ENCODE measurements at regions not wholly inside any gene's neighbourhood (a gene's known extent, or its start where the extent isn't known, plus 50 kb on each side); places are given as distances from the start of the nearest gene placed in this dataset.
"Not testable (repeated sequence)": the region's sequence is repeated elsewhere in the genome, so short reads cannot be mapped to it uniquely, and the experiment has no call there.

GRCh38 chr3:135632556-135633065, 332.9 kb upstream of the PPP2R3A start:
- no peak for DNase-seq
- no peaks in the 10 kb centered on the region for H3K9me3 Mint-ChIP-seq
- ATAC-seq: no peak
- H3K36me3 Mint-ChIP-seq (ENCODE audit: insufficient read depth): no peaks in the 10 kb centered on the region
- H3K4me3 Mint-ChIP-seq: no peak overlapping the region
- H3K27me3 Mint-ChIP-seq (ENCODE audit: low read depth): no peaks in the 10 kb centered on the region
- no peaks in the 10 kb centered on the region for H3K4me1 Mint-ChIP-seq (ENCODE audit: low read depth)

GRCh38 chr3:135633078-135633477, 332.4 kb upstream of the PPP2R3A start:
- no peaks in the 10 kb centered on the region for H3K9me3 Mint-ChIP-seq
- no peaks in the 10 kb centered on the region for H3K27me3 Mint-ChIP-seq (ENCODE audit: low read depth)
- no peaks in the 10 kb centered on the region for H3K4me1 Mint-ChIP-seq (ENCODE audit: low read depth)
- ATAC-seq: no peak
- DNase-seq: no peak
- no peak overlapping the region for H3K4me3 Mint-ChIP-seq
- H3K36me3 Mint-ChIP-seq (ENCODE audit: insufficient read depth): no peaks in the 10 kb centered on the region

- H3K4me1 Mint-ChIP-seq (ENCODE audit: low read depth): no peaks in the 10 kb centered on the region
- DNase-seq: no peak
- no peaks in the 10 kb centered on the region for H3K27me3 Mint-ChIP-seq (ENCODE audit: low read depth)
- H3K9me3 Mint-ChIP-seq: no peaks in the 10 kb centered on the region
- no peak for ATAC-seq
- no peaks in the 10 kb centered on the region for H3K36me3 Mint-ChIP-seq (ENCODE audit: insufficient read depth)
- H3K4me3 Mint-ChIP-seq: no peak overlapping the region
Measured at GRCh38 chr3:135636596-135636995, 328.9 kb upstream of the PPP2R3A start.

GRCh38 chr3:135637013-135637412, 328.5 kb upstream of the PPP2R3A start:
- H3K36me3 Mint-ChIP-seq (ENCODE audit: insufficient read depth): no peaks in the 10 kb centered on the region
- no peak overlapping the region for H3K4me3 Mint-ChIP-seq
- no peaks in the 10 kb centered on the region for H3K27me3 Mint-ChIP-seq (ENCODE audit: low read depth)
- no peak for DNase-seq
- no peaks in the 10 kb centered on the region for H3K9me3 Mint-ChIP-seq
- no peak for ATAC-seq
- H3K4me1 Mint-ChIP-seq (ENCODE audit: low read depth): no peaks in the 10 kb centered on the region

GRCh38 chr3:135641761-135642160, 323.8 kb upstream of the PPP2R3A start:
- Mint-ChIP-seq H3K9me3 (peaks cover 8% of the 10 kb centered on the region), H3K4me1 (ENCODE audit: low read depth) (no peaks in the 10 kb centered on the region), H3K27me3 (ENCODE audit: low read depth) (no peaks in the 10 kb centered on the region), H3K4me3 (no peak overlapping the region), H3K36me3 (ENCODE audit: insufficient read depth) (no peaks in the 10 kb centered on the region)
- ATAC-seq: no peak
- no peak for DNase-seq

- no peak overlapping the region for H3K4me3 Mint-ChIP-seq
- no peak for DNase-seq
- H3K9me3 Mint-ChIP-seq: peaks cover 13% of the 10 kb centered on the region
- H3K4me1 Mint-ChIP-seq (ENCODE audit: low read depth): no peaks in the 10 kb centered on the region
- ATAC-seq: no peak
- H3K27me3 Mint-ChIP-seq (ENCODE audit: low read depth): peaks cover 3% of the 10 kb centered on the region
- H3K36me3 Mint-ChIP-seq (ENCODE audit: insufficient read depth): no peaks in the 10 kb centered on the region
Measured at GRCh38 chr3:135645541-135645940, 320.0 kb upstream of the PPP2R3A start.

- Mint-ChIP-seq H3K27me3 (ENCODE audit: low read depth) (peaks cover 5% of the 10 kb centered on the region), H3K36me3 (ENCODE audit: insufficient read depth) (no peaks in the 10 kb centered on the region)
Measured at GRCh38 chr3:135646873-135647272, 318.7 kb upstream of the PPP2R3A start.

GRCh38 chr3:135649361-135649760, 316.2 kb upstream of the PPP2R3A start:
- Mint-ChIP-seq H3K4me3 (no peak overlapping the region), H3K36me3 (ENCODE audit: insufficient read depth) (no peaks in the 10 kb centered on the region), H3K27me3 (ENCODE audit: low read depth) (peaks cover 5% of the 10 kb centered on the region), H3K4me1 (ENCODE audit: low read depth) (no peaks in the 10 kb centered on the region), H3K9me3 (peaks cover 13% of the 10 kb centered on the region)
- DNase-seq (no peak), ATAC-seq (no peak)

More at GRCh38 chr3:135646873-135647272, 318.7 kb upstream of the PPP2R3A start:
- Mint-ChIP-seq H3K4me1 (ENCODE audit: low read depth) (no peaks in the 10 kb centered on the region), H3K4me3 (no peak overlapping the region), H3K9me3 (peaks cover 13% of the 10 kb centered on the region)
- DNase-seq (no peak), ATAC-seq (no peak)

- no peak overlapping the region for H3K4me3 Mint-ChIP-seq
- H3K36me3 Mint-ChIP-seq (ENCODE audit: insufficient read depth): no peaks in the 10 kb centered on the region
- DNase-seq (no peak), ATAC-seq (no peak)
- H3K9me3 Mint-ChIP-seq: peaks cover 13% of the 10 kb centered on the region
- peaks cover 5% of the 10 kb centered on the region for H3K27me3 Mint-ChIP-seq (ENCODE audit: low read depth)
- no peaks in the 10 kb centered on the region for H3K4me1 Mint-ChIP-seq (ENCODE audit: low read depth)
Measured at GRCh38 chr3:135650309-135650708, 315.2 kb upstream of the PPP2R3A start.

GRCh38 chr3:135652388-135652787, 313.1 kb upstream of the PPP2R3A start:
- no peak for DNase-seq
- ATAC-seq: no peak
- Mint-ChIP-seq H3K4me3 (no peak overlapping the region), H3K9me3 (peaks cover 5% of the 10 kb centered on the region), H3K4me1 (ENCODE audit: low read depth) (no peaks in the 10 kb centered on the region), H3K27me3 (ENCODE audit: low read depth) (peaks cover 5% of the 10 kb centered on the region), H3K36me3 (ENCODE audit: insufficient read depth) (no peaks in the 10 kb centered on the region)

- Mint-ChIP-seq H3K4me3 (no peak overlapping the region), H3K36me3 (ENCODE audit: insufficient read depth) (no peaks in the 10 kb centered on the region), H3K27me3 (ENCODE audit: low read depth) (peaks cover 2% of the 10 kb centered on the region), H3K4me1 (ENCODE audit: low read depth) (no peaks in the 10 kb centered on the region), H3K9me3 (peaks cover 5% of the 10 kb centered on the region)
- no peak for DNase-seq
- ATAC-seq: no peak
Measured at GRCh38 chr3:135655328-135655727, 310.2 kb upstream of the PPP2R3A start.

- H3K4me3 Mint-ChIP-seq; DNase-seq; H3K9me3 Mint-ChIP-seq; H3K4me1 Mint-ChIP-seq (ENCODE audit: low read depth); H3K27me3 Mint-ChIP-seq (ENCODE audit: low read depth); H3K36me3 Mint-ChIP-seq (ENCODE audit: insufficient read depth); ATAC-seq: not testable (repeated sequence)
Measured at GRCh38 chr3:135658451-135658850, 307.1 kb upstream of the PPP2R3A start.

- Mint-ChIP-seq H3K4me3 (no peak overlapping the region), H3K4me1 (ENCODE audit: low read depth) (no peaks in the 10 kb centered on the region), H3K27me3 (ENCODE audit: low read depth) (no peaks in the 10 kb centered on the region), H3K9me3 (peaks cover 13% of the 10 kb centered on the region), H3K36me3 (ENCODE audit: insufficient read depth) (no peaks in the 10 kb centered on the region)
- ATAC-seq (no peak), DNase-seq (no peak)
Measured at GRCh38 chr3:135667061-135667460, 298.5 kb upstream of the PPP2R3A start.

- no peaks in the 10 kb centered on the region for H3K4me1 Mint-ChIP-seq (ENCODE audit: low read depth)
Measured at GRCh38 chr3:135674508-135674907, 291.0 kb upstream of the PPP2R3A start.

GRCh38 chr3:135678386-135678785, 287.1 kb upstream of the PPP2R3A start:
- H3K36me3 Mint-ChIP-seq (ENCODE audit: insufficient read depth): no peaks in the 10 kb centered on the region
- H3K4me3 Mint-ChIP-seq: no peak overlapping the region
- H3K4me1 Mint-ChIP-seq (ENCODE audit: low read depth): no peaks in the 10 kb centered on the region
- H3K27me3 Mint-ChIP-seq (ENCODE audit: low read depth): no peaks in the 10 kb centered on the region
- H3K9me3 Mint-ChIP-seq: peaks cover 16% of the 10 kb centered on the region
- ATAC-seq: no peak
- no peak for DNase-seq

More at GRCh38 chr3:135674508-135674907, 291.0 kb upstream of the PPP2R3A start:
- ATAC-seq: no peak
- DNase-seq: no peak
- peaks cover 13% of the 10 kb centered on the region for H3K9me3 Mint-ChIP-seq
- no peaks in the 10 kb centered on the region for H3K27me3 Mint-ChIP-seq (ENCODE audit: low read depth)
- no peaks in the 10 kb centered on the region for H3K36me3 Mint-ChIP-seq (ENCODE audit: insufficient read depth)
- H3K4me3 Mint-ChIP-seq: no peak overlapping the region

GRCh38 chr3:135688003-135688402, 277.5 kb upstream of the PPP2R3A start:
- DNase-seq: no peak
- H3K36me3 Mint-ChIP-seq (ENCODE audit: insufficient read depth): no peaks in the 10 kb centered on the region
- H3K27me3 Mint-ChIP-seq (ENCODE audit: low read depth): no peaks in the 10 kb centered on the region
- H3K4me3 Mint-ChIP-seq: no peak overlapping the region
- ATAC-seq: no peak
- H3K4me1 Mint-ChIP-seq (ENCODE audit: low read depth): no peaks in the 10 kb centered on the region
- H3K9me3 Mint-ChIP-seq: peaks cover 3% of the 10 kb centered on the region
